ENCODE measurements at regions not wholly inside any gene's neighbourhood (a gene's known extent, or its start where the extent isn't known, plus 50 kb on each side); places are given as distances from the start of the nearest gene placed in this dataset.

GRCh38 chr2:65530547-65531320, 98.3 kb upstream of the SPRED2 start:
- WGBS (ENCODE audit: insufficient coverage): 94% methylated on average over 5 of the region's 5 CpGs

More at GRCh38 chr2:65530547-65531320, 98.3 kb upstream of the SPRED2 start:
- no peak for TF ChIP-seq EZH2 (IDR thresholded peaks at IDR 0.05; ENCODE audit: borderline replicate concordance, insufficient read depth, low read depth, low read length, poor library complexity, severe bottlenecking)
- no peak for TF ChIP-seq CTCF (IDR thresholded peaks at IDR 0.05)
- no peak overlapping the region for H3K4me3 Mint-ChIP-seq
- H3K79me2 ChIP-seq (ENCODE audit: control insufficient read depth, insufficient read depth, low read length): no peaks in the 10 kb centered on the region
- H3K9ac ChIP-seq (ENCODE audit: low read length): no peak overlapping the region
- no peak overlapping the region for H3K27ac ChIP-seq (ENCODE audit: low read length in 2 of 2)
- H3K9me3 Mint-ChIP-seq (ENCODE audit: insufficient read depth): no peaks in the 10 kb centered on the region
- DNase-seq (no peak), ATAC-seq (ENCODE audit: low read depth) (no peak)
- ChIA-PET CTCF (no interaction called here), POLR2A (no interaction called here)
- H3K27me3 ChIP-seq (replicated peaks in 1 of 4; ENCODE audit: control extremely low read depth in 1 of 4, control insufficient read depth in 3 of 4, insufficient read depth in 4 of 4, low read length in 3 of 4): peaks cover 0 to 9% (median 2%) of the 10 kb centered on the region in 4 experiments
- no peaks in the 10 kb centered on the region for H3K4me1 ChIP-seq (ENCODE audit: control insufficient read depth in 2 of 2, insufficient read depth in 2 of 2, low read length in 2 of 2)
- H2AFZ ChIP-seq (ENCODE audit: insufficient read depth, low read depth, low read length, poor library complexity, severe bottlenecking): no peak overlapping the region
- H3K27ac Mint-ChIP-seq: no peak overlapping the region
- no peaks in the 10 kb centered on the region for H4K20me1 ChIP-seq (ENCODE audit: control insufficient read depth, insufficient read depth, low read length, poor library complexity, severe bottlenecking)
- H3K27me3 Mint-ChIP-seq: peaks cover 10% of the 10 kb centered on the region
- H3K36me3 ChIP-seq (replicated peaks in 1 of 2; ENCODE audit: control extremely low read depth in 1 of 2, control insufficient read depth in 1 of 2, extremely low read depth in 1 of 2, insufficient read depth in 2 of 2, low read length in 1 of 2): no peaks in the 10 kb centered on the region
- no peaks in the 10 kb centered on the region for H3K4me1 Mint-ChIP-seq
- intact Hi-C loops (cut with micrococcal nuclease): no loop called here
- H3K4me2 ChIP-seq (replicated peaks; ENCODE audit: low read depth, low read length, poor library complexity, severe bottlenecking): no peak overlapping the region
- no peaks in the 10 kb centered on the region for H3K9me3 ChIP-seq (ENCODE audit: control extremely low read depth in 1 of 3, control insufficient read depth in 2 of 3, insufficient read depth in 1 of 3, low read length in 2 of 3)
- H3K4me3 ChIP-seq (ENCODE audit: control extremely low read depth in 1 of 5, extremely low read depth in 1 of 5, insufficient read depth in 1 of 5, low read depth in 2 of 5, low read length in 4 of 5): no peak overlapping the region

Measured in B cell (primary cell).